ENCODE measurements at regions not wholly inside any gene's neighbourhood (a gene's known extent, or its start where the extent isn't known, plus 50 kb on each side); places are given as distances from the start of the nearest gene placed in this dataset.

DNA sequence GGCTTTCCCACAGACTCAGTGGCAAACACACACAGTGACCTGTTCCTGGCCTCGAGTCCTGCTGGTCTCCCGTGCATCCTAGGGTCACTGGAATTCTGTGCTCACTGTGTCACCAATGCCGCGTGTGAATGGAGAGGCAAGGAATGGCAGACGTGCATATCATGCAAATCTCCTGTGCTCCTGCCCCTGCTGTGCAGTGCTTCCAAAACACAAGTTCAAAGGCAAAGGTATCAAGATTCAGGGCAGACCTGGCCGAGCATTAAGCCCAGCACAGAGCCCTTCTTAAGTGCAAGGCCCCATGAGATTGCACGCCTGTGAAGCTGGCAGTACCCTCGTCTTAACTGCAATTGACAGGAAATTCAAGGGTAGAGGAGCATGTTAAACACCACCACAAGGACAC is 129.1 kb downstream of the NDUFA10 start:
- no peak overlapping the region for H3K27ac ChIP-seq (ENCODE audit: control insufficient read depth, insufficient read depth)
- no peaks in the 10 kb centered on the region for H3K4me1 ChIP-seq (ENCODE audit: control insufficient read depth, insufficient read depth, low read length)
- ChIA-PET POLR2A (no interaction called here), RAD21 (ENCODE audit: unreplicated experiment) (no interaction called here), SMC1A (ENCODE audit: uncharacterized antibody, unreplicated experiment) (no interaction called here), CTCF (no interaction called here)
- WGBS (ENCODE audit: insufficient coverage, insufficient replicate concordance, low lambda C conversion rate, missing lambda C conversion rate), result 39% methylated on average over 8 of the region's 8 CpGs
- H3K9ac ChIP-seq (ENCODE audit: control insufficient read depth, insufficient read depth, low read length), result no peak overlapping the region
- intact Hi-C loops (cut with micrococcal nuclease; ENCODE audit: unreplicated experiment), result no loop called here
- FAIRE-seq (no peak), ATAC-seq (no peak), DNase-seq (ENCODE audit: low read depth, low spot score) (no peak)
- in situ Hi-C loops (cut with MboI), result no loop called here
- no peaks in the 10 kb centered on the region for H4K20me1 ChIP-seq (ENCODE audit: control insufficient read depth, insufficient read depth)
- no peaks in the 10 kb centered on the region for H3K36me3 ChIP-seq (ENCODE audit: control insufficient read depth in 2 of 2, insufficient read depth in 2 of 2, low read length in 1 of 2)
- H3K27me3 ChIP-seq (replicated peaks in 1 of 2; ENCODE audit: control insufficient read depth in 2 of 2, insufficient read depth in 2 of 2, low read length in 1 of 2), result no peaks in the 10 kb centered on the region
- no TSS peak for BruUV-seq (replicated peaks)
- H3K79me2 ChIP-seq (ENCODE audit: control insufficient read depth, insufficient read depth, low read length), result no peaks in the 10 kb centered on the region
- no peak overlapping the region for H2AFZ ChIP-seq (ENCODE audit: control insufficient read depth, low read depth, low read length)
- no peak overlapping the region for H3K4me3 ChIP-seq
- no peaks in the 10 kb centered on the region; the same call in 2 of the 3 replicates for H3K9me3 ChIP-seq (replicated peaks; ENCODE audit: control insufficient read depth, insufficient read depth, low read length)
- H3K4me2 ChIP-seq (ENCODE audit: control insufficient read depth, insufficient read depth), result no peak overlapping the region
- TF ChIP-seq NFYA (IDR thresholded peaks at IDR 0.05; ENCODE audit: borderline replicate concordance, low read depth, low read length) (no peak), POLR2AphosphoS5 (IDR thresholded peaks at IDR 0.05; ENCODE audit: low read length) (no peak), RB1 (IDR thresholded peaks at IDR 0.05; ENCODE audit: borderline replicate concordance) (no peak), RAD51 (IDR thresholded peaks at IDR 0.05) (no peak), PKNOX1 (IDR thresholded peaks at IDR 0.05) (no peak), CBX3 (IDR thresholded peaks at IDR 0.05; ENCODE audit: borderline replicate concordance, low read depth) (no peak), E2F8 (IDR thresholded peaks at IDR 0.05; ENCODE audit: low read depth, partially characterized antibody) (no peak), ZBED1 (IDR thresholded peaks at IDR 0.05; ENCODE audit: borderline replicate concordance) (no peak), HDAC2 (IDR thresholded peaks at IDR 0.05) (no peak), ZNF274 (IDR thresholded peaks at IDR 0.05; ENCODE audit: insufficient read depth, insufficient read length) (no peak), MEF2A (IDR thresholded peaks at IDR 0.05; ENCODE audit: insufficient read depth, low read depth, low read length) (no peak), NKRF (conservative IDR thresholded peaks at IDR 0.05) (no peak), SMAD5 (IDR thresholded peaks at IDR 0.05; ENCODE audit: low read depth) (no peak), CHD4 (IDR thresholded peaks at IDR 0.05) (no peak)
- TF ChIP-seq, protein P1, sequence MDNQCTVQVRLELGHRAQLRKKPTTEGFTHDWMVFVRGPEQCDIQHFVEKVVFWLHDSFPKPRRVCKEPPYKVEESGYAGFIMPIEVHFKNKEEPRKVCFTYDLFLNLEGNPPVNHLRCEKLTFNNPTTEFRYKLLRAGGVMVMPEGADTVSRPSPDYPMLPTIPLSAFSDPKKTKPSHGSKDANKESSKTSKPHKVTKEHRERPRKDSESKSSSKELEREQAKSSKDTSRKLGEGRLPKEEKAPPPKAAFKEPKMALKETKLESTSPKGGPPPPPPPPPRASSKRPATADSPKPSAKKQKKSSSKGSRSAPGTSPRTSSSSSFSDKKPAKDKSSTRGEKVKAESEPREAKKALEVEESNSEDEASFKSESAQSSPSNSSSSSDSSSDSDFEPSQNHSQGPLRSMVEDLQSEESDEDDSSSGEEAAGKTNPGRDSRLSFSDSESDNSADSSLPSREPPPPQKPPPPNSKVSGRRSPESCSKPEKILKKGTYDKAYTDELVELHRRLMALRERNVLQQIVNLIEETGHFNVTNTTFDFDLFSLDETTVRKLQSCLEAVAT (IDR thresholded peaks at IDR 0.05), result no peak
- TF ChIP-seq, protein P2, sequence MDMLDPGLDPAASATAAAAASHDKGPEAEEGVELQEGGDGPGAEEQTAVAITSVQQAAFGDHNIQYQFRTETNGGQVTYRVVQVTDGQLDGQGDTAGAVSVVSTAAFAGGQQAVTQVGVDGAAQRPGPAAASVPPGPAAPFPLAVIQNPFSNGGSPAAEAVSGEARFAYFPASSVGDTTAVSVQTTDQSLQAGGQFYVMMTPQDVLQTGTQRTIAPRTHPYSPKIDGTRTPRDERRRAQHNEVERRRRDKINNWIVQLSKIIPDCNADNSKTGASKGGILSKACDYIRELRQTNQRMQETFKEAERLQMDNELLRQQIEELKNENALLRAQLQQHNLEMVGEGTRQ (IDR thresholded peaks at IDR 0.05; ENCODE audit: borderline replicate concordance, low read depth, low read length), result no peak

Measured in GM12878 (cell line).